GM21367 (cell line): ENCODE measurements at regions not wholly inside any gene's neighbourhood (a gene's known extent, or its start where the extent isn't known, plus 50 kb on each side); places are given as distances from the start of the nearest gene placed in this dataset.
"Not testable (repeated sequence)": the region's sequence is repeated elsewhere in the genome, so short reads cannot be mapped to it uniquely, and the experiment has no call there.

Experiments
- ATAC-seq: cut with Tn5 transposase; IDR thresholded peaks from one replicate; pipeline ENCODE4 v1.9.1; 2021; ENCODE audit not compliant: unreplicated experiment

GRCh38 chr2:17156086-17156485 lies 362.2 kb downstream of the RAD51AP2 start:
- no peak for ATAC-seq

GRCh38 chr2:17149945-17150344 lies 368.3 kb downstream of the RAD51AP2 start:
- no peak for ATAC-seq

- no peak for ATAC-seq
These were observed 369.7 kb downstream of the RAD51AP2 start for GRCh38 chr2:17148407-17149145.

- ATAC-seq, result no peak
These were observed 371.9 kb downstream of the RAD51AP2 start for GRCh38 chr2:17146358-17146757.

GRCh38 chr2:17136877-17137276 lies 381.4 kb downstream of the RAD51AP2 start:
- ATAC-seq, result no peak

GRCh38 chr2:17136231-17136630 lies 382.0 kb downstream of the RAD51AP2 start:
- ATAC-seq, result no peak

GRCh38 chr2:17135619-17136018 lies 382.6 kb downstream of the RAD51AP2 start:
- ATAC-seq, result no peak

GRCh38 chr2:17133052-17133671 lies 385.1 kb downstream of the RAD51AP2 start:
- no peak for ATAC-seq

GRCh38 chr2:17130627-17131026 lies 387.6 kb downstream of the RAD51AP2 start:
- ATAC-seq, result not testable (repeated sequence)

- no peak for ATAC-seq
These were observed 392.1 kb downstream of the RAD51AP2 start for GRCh38 chr2:17125989-17126620.

GRCh38 chr2:17124575-17125318 lies 393.5 kb downstream of the RAD51AP2 start:
- ATAC-seq, result no peak

GRCh38 chr2:17122887-17123501 lies 395.2 kb downstream of the RAD51AP2 start:
- no peak for ATAC-seq

- ATAC-seq, result no peak
These were observed 402.8 kb downstream of the RAD51AP2 start for GRCh38 chr2:17115466-17115865.

GRCh38 chr2:17115042-17115441 lies 403.2 kb downstream of the RAD51AP2 start:
- ATAC-seq, result no peak

- ATAC-seq, result no peak
These were observed 410.4 kb downstream of the RAD51AP2 start for GRCh38 chr2:17107871-17108270.

GRCh38 chr2:17107151-17107550 lies 411.1 kb downstream of the RAD51AP2 start:
- ATAC-seq, result no peak

GRCh38 chr2:17106418-17106817 lies 411.8 kb downstream of the RAD51AP2 start:
- ATAC-seq, result no peak

GRCh38 chr2:17104454-17104853 lies 413.8 kb downstream of the RAD51AP2 start:
- peak; percentile 86 for ATAC-seq

- no peak for ATAC-seq
These were observed 416.6 kb downstream of the RAD51AP2 start for GRCh38 chr2:17101596-17101995.

GRCh38 chr2:17101091-17101490 lies 417.1 kb downstream of the RAD51AP2 start:
- ATAC-seq, result no peak

- no peak for ATAC-seq
These were observed 422.9 kb downstream of the RAD51AP2 start for GRCh38 chr2:17095340-17095739.
